H9 (cell line): ENCODE measurements at regions not wholly inside any gene's neighbourhood (a gene's known extent, or its start where the extent isn't known, plus 50 kb on each side); places are given as distances from the start of the nearest gene placed in this dataset.
A peak's percentile ranks its signal among the peaks of the same experiment; 100 is the strongest.

Experiments used
- DNase-seq: peaks from one replicate; pipeline ENCODE4 v3.0.0-alpha.2; 2017
- H2AFZ ChIP-seq: one replicate; pipeline ENCODE4 v1.6.1; 2013; ENCODE audit warnings: mild to moderate bottlenecking, low read length, control low read depth, moderate library complexity
- H2AK5ac ChIP-seq: 2 replicates; pipeline ENCODE4 v1.6.1; 2013; ENCODE audit warnings: low read length, control low read depth, mixed read lengths; ENCODE audit not compliant: insufficient read length
- H2BK120ac ChIP-seq: one replicate; pipeline ENCODE4 v1.6.1; 2013; ENCODE audit warnings: low read depth, mild to moderate bottlenecking, low read length, control low read depth, inconsistent platforms; ENCODE audit not compliant: poor library complexity, severe bottlenecking
- H2BK12ac ChIP-seq: 2 replicates; pipeline ENCODE4 v1.6.1; 2013; ENCODE audit warnings: low read length, control low read depth, mixed read lengths, low read depth; ENCODE audit not compliant: insufficient read length
- H2BK15ac ChIP-seq: 2 replicates; pipeline ENCODE4 v1.6.1; 2013; ENCODE audit warnings: low read depth, low read length, control low read depth
- H2BK20ac ChIP-seq: one replicate; pipeline ENCODE4 v1.6.1; 2013; ENCODE audit warnings: low read depth, mild to moderate bottlenecking, low read length, control low read depth, inconsistent platforms; ENCODE audit not compliant: poor library complexity, severe bottlenecking
- H2BK5ac ChIP-seq: 2 replicates; pipeline ENCODE4 v1.6.1; 2013; ENCODE audit warnings: low read length, control low read depth, mixed read lengths; ENCODE audit not compliant: insufficient read length
- H3K14ac ChIP-seq: 2 replicates; pipeline ENCODE4 v1.6.1; 2013; ENCODE audit warnings: low read length, control low read depth; ENCODE audit not compliant: insufficient read depth
- H3K18ac ChIP-seq: 2 replicates; pipeline ENCODE4 v1.6.1; 2013; ENCODE audit warnings: low read depth, mild to moderate bottlenecking, mixed read lengths, low read length, control low read depth; ENCODE audit not compliant: insufficient read length
- H3K23ac ChIP-seq: 2 replicates; pipeline ENCODE4 v1.6.1; 2013; ENCODE audit warnings: low read length, control low read depth, mixed read lengths, low read depth; ENCODE audit not compliant: insufficient read length
- H3K23me2 ChIP-seq: 2 replicates; pipeline ENCODE4 v1.6.1; 2013; ENCODE audit warnings: low read depth, mild to moderate bottlenecking, mixed read lengths, low read length, control low read depth; ENCODE audit not compliant: insufficient read length, poor library complexity, severe bottlenecking
- H3K27ac ChIP-seq: 2 replicates; pipeline ENCODE4 v1.5.1; 2013; ENCODE audit warnings: low read length, control low read depth, mixed read lengths, low read depth; ENCODE audit not compliant: insufficient read length
- H3K27me3 ChIP-seq: 2 replicates; pipeline ENCODE4 v1.6.1; 2013; ENCODE audit warnings: low read length, control low read depth, inconsistent platforms; ENCODE audit not compliant: insufficient read depth
- H3K4ac ChIP-seq: 2 replicates; pipeline ENCODE4 v1.6.1; 2013; ENCODE audit warnings: low read depth, mild to moderate bottlenecking, control low read depth, inconsistent platforms, low read length, moderate library complexity
- H3K4me1 ChIP-seq: 2 replicates; pipeline ENCODE4 v1.6.1; 2013; ENCODE audit warnings: low read length, control low read depth, inconsistent platforms; ENCODE audit not compliant: insufficient read depth
- H3K4me2 ChIP-seq: 2 replicates; pipeline ENCODE4 v1.6.1; 2013; ENCODE audit warnings: low read length, control low read depth, mixed read lengths; ENCODE audit not compliant: insufficient read length, insufficient read depth
- H3K56ac ChIP-seq: 2 replicates; pipeline ENCODE4 v1.6.1; 2013; ENCODE audit warnings: low read depth, mild to moderate bottlenecking, mixed read lengths, low read length, control low read depth; ENCODE audit not compliant: insufficient read length
- H3K79me1 ChIP-seq: 2 replicates; pipeline ENCODE4 v1.6.1; 2013; ENCODE audit warnings: low read depth, mild to moderate bottlenecking, moderate library complexity, low read length, control low read depth, inconsistent platforms; ENCODE audit not compliant: insufficient read depth, poor library complexity, severe bottlenecking
- H3K79me2 ChIP-seq: 2 replicates; pipeline ENCODE4 v1.6.1; 2013; ENCODE audit warnings: low read length, control low read depth, inconsistent platforms; ENCODE audit not compliant: insufficient read depth
- H3K9ac ChIP-seq: 2 replicates; pipeline ENCODE4 v1.6.1; 2013; ENCODE audit warnings: low read length, control low read depth, mixed read lengths; ENCODE audit not compliant: insufficient read length; ENCODE audit errors: extremely low read depth
- H3K9me3 ChIP-seq: one replicate; pipeline ENCODE4 v1.6.1; 2013; ENCODE audit warnings: low read depth, low read length, inconsistent platforms; ENCODE audit not compliant: control insufficient read depth
- H3T11ph ChIP-seq: one replicate; pipeline ENCODE4 v1.6.1; 2013; ENCODE audit warnings: mild to moderate bottlenecking, low read length, control low read depth, inconsistent platforms
- H4K20me1 ChIP-seq: one replicate; pipeline ENCODE4 v1.6.1; 2013; ENCODE audit not compliant: control insufficient read depth, insufficient read length, insufficient read depth
- H4K5ac ChIP-seq: 2 replicates; pipeline ENCODE4 v1.6.1; 2013; ENCODE audit warnings: low read depth, mild to moderate bottlenecking, mixed read lengths, low read length, control low read depth; ENCODE audit not compliant: insufficient read length
- H4K8ac ChIP-seq: replicated peaks from 2 replicates; pipeline ENCODE4 v1.6.1; 2013; ENCODE audit warnings: low read length, control low read depth, mixed read lengths, low read depth; ENCODE audit not compliant: insufficient read length
- H4K91ac ChIP-seq: 2 replicates; pipeline ENCODE4 v1.6.1; 2013; ENCODE audit warnings: low read depth, mild to moderate bottlenecking, moderate library complexity, mixed read lengths, low read length, control low read depth; ENCODE audit not compliant: insufficient read length
- H3K27ac Mint-ChIP-seq, 3 experiments: 2 replicates in 2 of 3; 3 replicates in 1 of 3; pipeline ENCODE4 v1.8.0; 2020 to 2021; ENCODE audit warnings: mixed read lengths in 3 of 3, mild to moderate bottlenecking in 1 of 3, moderate library complexity in 1 of 3
- H3K27me3 Mint-ChIP-seq: 2 replicates; pipeline ENCODE4 v1.8.0; 2021; ENCODE audit warnings: low read depth, mild to moderate bottlenecking, moderate library complexity, mixed read lengths
- H3K36me3 Mint-ChIP-seq, 3 experiments: 2 replicates in 2 of 3; 3 replicates in 1 of 3; pipeline ENCODE4 v1.8.0; 2020 to 2021; ENCODE audit warnings: low read depth in 3 of 3, mixed read lengths in 3 of 3; ENCODE audit not compliant: insufficient read depth in 1 of 3
- H3K4me1 Mint-ChIP-seq, 2 experiments: 2 replicates each; pipeline ENCODE4 v1.8.0; 2020; ENCODE audit warnings: mixed read lengths in 2 of 2
- H3K4me3 Mint-ChIP-seq, 2 experiments: 2 replicates in 1 of 2; 3 replicates in 1 of 2; pipeline ENCODE4 v1.8.0; 2020 to 2021; ENCODE audit warnings: mild to moderate bottlenecking in 2 of 2, mixed read lengths in 2 of 2, moderate library complexity in 1 of 2
- H3K9me3 Mint-ChIP-seq, 2 experiments: 2 replicates in 1 of 2; 3 replicates in 1 of 2; pipeline ENCODE4 v1.8.0; 2020; ENCODE audit warnings: mild to moderate bottlenecking in 2 of 2, mixed read lengths in 2 of 2, moderate library complexity in 1 of 2
- WGBS: extraction: QIAGEN DNeasy Blood & Tissue Kit; methylation state at CpG from one replicate; pipeline ENCODE4 v1.1.7; 2013; ENCODE audit warnings: missing lambda C conversion rate, low lambda C conversion rate, mixed read lengths; ENCODE audit not compliant: insufficient read length; ENCODE audit errors: extremely low coverage; 5-methylcytosine and 5-hydroxymethylcytosine counted together
- TF ChIP-seq, protein P1 (sequence below): fragments of 200-600 bp; sonication (generic); conservative IDR thresholded peaks from 3 replicates; pipeline ENCODE4 v1.8.0; 2021; ENCODE audit warnings: antibody characterized with exemption, mild to moderate bottlenecking

DNA sequence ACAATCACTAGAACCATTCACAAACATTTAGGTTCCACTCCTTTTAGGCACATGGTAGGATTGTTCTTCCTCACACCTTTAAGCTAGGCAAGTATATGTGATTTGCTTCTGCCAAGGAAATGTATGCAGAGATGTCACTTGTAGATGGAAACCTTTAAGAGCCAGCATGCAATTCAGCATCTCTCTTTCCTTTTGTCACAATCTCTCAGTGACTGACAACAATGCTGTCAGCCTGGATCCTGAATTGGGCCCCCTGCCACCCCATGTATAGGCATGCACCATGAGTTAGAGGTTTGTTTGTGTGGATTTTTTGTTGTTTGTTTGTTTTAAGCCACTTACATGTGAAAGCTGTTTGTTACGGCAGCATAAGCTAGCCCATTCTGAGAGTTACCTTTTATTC is 169.6 kb upstream of the PDE1C start:
- no peaks in the 10 kb centered on the region for H3K36me3 Mint-ChIP-seq
- H2AFZ ChIP-seq, result no peak overlapping the region
- peak; percentile 11 for DNase-seq

More for the DNA sequence above, 169.6 kb upstream of the PDE1C start:
- Histone ChIP-seq H3K27ac (no peak overlapping the region), H3K4ac (no peak overlapping the region), H3K79me1 (no peaks in the 10 kb centered on the region), H3K79me2 (no peaks in the 10 kb centered on the region), H3K4me2 (no peak overlapping the region), H3K56ac (no peak overlapping the region), H4K5ac (no peak overlapping the region), H3K4me1 (no peaks in the 10 kb centered on the region), H2BK20ac (no peak overlapping the region), H3K9me3 (no peaks in the 10 kb centered on the region), H3K9ac (no peak overlapping the region), H3T11ph (no peak overlapping the region), H3K23me2 (no peaks in the 10 kb centered on the region), H4K20me1 (no peaks in the 10 kb centered on the region), H2AK5ac (no peak overlapping the region), H3K23ac (no peak overlapping the region), H3K14ac (no peak overlapping the region), H2BK12ac (no peak overlapping the region), H3K27me3 (no peaks in the 10 kb centered on the region), H2BK120ac (no peak overlapping the region), H3K18ac (no peak overlapping the region), H2BK15ac (no peak overlapping the region), H4K91ac (no peak overlapping the region), H4K8ac (no peak overlapping the region), H2BK5ac (no peak overlapping the region)
- TF ChIP-seq, protein P1, sequence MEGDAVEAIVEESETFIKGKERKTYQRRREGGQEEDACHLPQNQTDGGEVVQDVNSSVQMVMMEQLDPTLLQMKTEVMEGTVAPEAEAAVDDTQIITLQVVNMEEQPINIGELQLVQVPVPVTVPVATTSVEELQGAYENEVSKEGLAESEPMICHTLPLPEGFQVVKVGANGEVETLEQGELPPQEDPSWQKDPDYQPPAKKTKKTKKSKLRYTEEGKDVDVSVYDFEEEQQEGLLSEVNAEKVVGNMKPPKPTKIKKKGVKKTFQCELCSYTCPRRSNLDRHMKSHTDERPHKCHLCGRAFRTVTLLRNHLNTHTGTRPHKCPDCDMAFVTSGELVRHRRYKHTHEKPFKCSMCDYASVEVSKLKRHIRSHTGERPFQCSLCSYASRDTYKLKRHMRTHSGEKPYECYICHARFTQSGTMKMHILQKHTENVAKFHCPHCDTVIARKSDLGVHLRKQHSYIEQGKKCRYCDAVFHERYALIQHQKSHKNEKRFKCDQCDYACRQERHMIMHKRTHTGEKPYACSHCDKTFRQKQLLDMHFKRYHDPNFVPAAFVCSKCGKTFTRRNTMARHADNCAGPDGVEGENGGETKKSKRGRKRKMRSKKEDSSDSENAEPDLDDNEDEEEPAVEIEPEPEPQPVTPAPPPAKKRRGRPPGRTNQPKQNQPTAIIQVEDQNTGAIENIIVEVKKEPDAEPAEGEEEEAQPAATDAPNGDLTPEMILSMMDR, result no peak
- H3K4me3 Mint-ChIP-seq, result no peak overlapping the region
- peaks cover 0 to 3% of the 10 kb centered on the region in 2 experiments; a peak in 2 of 4 replicates for H3K4me1 Mint-ChIP-seq
- no CpG with 5 or more reads among the region's 1 CpG for WGBS
- peaks cover 2% of the 10 kb centered on the region for H3K27me3 Mint-ChIP-seq
- peaks cover 6 to 7% of the 10 kb centered on the region in 2 experiments; a peak in 2 of 5 replicates for H3K9me3 Mint-ChIP-seq
- H3K27ac Mint-ChIP-seq, result no peak overlapping the region
